NCI-H69 (cell line): ENCODE measurements at regions not wholly inside any gene's neighbourhood (a gene's known extent, or its start where the extent isn't known, plus 50 kb on each side); places are given as distances from the start of the nearest gene placed in this dataset.

Source experiments
- DNase-seq: peaks from one replicate; lab custom pipeline; 2025; lab: John Stamatoyannopoulos, UW

DNA sequence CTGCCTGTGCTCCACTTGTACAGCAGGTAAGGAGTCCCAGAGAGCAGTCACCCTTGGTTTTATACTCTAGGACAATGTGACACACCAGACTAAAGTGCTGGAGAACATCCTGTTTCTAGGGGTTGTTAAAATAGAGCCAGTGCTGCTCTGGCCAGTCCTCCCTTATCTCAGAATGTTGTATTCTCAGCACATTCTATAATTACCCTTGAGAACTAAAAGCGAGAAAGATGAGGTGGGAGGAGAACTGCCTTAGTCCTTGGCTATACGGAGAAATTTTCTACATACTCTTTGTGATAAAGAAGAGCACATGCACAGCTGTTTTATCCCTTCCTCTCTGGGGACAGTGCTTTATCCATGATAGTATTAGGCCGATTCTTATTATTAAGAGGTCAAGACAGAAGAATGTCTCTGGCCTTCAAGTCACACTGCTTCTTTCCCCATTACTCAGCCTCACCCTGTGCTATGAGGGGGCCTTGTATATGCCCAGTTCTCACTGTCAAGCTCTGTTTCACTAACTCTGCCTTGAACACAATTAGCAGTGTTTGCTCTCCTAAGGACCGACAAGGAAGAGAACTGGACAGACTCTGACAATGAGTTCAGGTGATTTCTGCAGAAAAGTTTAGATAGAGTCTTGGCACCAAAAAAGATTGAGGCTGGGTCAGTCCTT is 385.8 kb downstream of the TRIB2 start:
- no peak for DNase-seq

DNA sequence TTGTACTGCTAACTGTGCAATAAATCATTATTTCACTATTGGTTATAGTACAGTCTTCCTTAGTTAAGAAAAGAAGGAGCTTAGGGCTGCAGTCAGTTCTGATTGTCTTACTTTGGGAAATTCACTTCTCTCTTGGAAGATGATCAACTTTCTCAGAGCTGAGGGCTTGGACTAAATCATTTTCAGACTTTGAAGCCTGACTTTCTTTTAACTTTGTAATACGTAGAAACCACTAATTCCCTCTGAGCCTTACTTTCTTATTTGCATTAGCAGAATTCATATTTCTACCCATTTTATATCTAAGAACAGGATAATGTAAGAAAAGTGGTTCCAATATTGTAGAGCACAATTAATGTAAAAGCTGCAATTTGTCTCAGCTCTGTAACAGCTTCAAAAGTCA is 386.4 kb downstream of the TRIB2 start:
- no peak for DNase-seq

DNA sequence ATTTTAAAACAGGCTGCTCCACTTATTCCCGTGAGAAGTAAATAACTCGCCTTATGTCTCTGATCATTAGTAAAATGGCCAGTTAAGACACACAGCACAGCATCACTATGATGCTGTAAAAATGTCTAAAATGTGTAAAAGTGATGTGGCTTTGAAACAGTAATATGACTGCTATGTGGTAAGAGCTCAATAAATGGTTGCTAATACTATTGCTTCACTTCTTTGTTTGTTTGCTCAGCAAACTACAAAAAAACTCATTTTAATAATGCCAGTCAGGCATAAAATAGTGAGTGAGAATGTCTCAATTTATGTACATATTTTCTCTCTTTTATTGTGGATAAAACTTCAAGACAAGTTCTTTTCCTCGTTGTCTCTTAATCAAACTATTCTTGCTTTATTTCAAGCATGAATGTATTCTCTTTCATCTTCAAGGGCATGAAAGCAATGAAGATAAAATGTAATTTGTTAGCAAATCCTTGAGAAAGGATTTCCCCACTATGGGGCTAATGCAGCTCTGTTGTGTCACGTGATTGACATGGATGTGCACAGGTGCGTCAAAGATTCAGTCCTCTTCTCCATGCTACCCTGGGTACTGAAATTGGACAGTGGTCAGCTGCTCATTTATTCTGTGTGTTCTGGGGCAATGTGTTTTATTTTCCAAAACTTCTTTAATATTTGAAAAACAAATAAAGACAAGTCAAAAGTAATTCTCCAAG is 387.2 kb downstream of the TRIB2 start:
- DNase-seq: no peak

DNA sequence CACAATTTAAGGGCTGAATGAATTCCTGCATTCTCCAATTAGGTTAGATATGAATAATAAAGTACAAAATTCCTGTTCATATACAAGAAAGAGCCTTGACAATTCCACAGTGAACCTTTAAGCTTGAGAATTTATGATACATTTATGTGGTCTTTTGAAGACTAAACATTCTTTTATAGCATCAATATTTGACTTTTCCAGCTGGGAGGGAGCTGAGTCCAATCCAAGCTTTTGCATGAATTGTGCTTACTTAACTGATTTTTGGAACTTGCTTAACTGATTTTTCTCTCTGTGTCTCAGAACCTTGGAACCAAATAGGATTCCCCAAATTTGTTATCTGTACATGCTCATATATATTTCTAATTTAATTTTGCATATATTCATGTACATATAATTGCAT is 388.0 kb downstream of the TRIB2 start:
- no peak for DNase-seq

DNA sequence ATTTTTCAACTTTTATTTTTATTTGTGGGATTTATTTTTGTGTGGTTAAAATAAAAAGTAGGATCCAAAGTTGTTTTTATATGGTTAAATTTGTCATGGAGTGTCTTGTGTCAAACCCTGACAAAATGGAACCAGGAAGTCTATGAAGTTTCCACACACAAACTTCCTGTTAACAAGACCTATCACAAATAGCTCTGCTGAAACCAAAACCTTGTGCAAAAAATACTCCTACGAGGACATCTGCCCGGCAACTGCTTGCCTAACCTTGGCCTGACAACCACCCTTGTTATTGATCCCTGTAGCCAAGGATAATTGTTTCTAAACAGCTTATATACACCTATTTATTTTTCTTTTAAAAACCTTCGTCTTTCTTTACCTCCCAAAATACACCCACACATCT is 389.6 kb downstream of the TRIB2 start:
- DNase-seq: no peak

DNA sequence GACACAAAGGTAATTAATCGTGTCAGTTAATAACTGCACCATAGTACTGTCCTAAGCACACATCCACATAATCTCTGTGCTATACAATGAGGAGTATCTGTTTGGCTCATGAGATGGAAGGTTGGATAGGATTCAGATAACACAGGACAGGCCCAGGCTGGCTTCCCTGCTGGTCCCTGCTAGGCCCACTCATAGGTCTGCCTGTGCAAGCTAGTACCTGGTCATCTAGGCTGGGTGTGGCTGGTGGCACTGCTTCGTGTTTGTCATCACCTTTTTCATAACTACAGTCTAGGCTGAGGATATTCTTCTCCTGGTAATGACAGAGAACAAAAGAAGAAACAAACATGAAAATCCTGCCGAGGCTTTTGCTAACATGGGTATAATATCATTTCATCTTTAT is 392.8 kb downstream of the TRIB2 start:
- no peak for DNase-seq

DNA sequence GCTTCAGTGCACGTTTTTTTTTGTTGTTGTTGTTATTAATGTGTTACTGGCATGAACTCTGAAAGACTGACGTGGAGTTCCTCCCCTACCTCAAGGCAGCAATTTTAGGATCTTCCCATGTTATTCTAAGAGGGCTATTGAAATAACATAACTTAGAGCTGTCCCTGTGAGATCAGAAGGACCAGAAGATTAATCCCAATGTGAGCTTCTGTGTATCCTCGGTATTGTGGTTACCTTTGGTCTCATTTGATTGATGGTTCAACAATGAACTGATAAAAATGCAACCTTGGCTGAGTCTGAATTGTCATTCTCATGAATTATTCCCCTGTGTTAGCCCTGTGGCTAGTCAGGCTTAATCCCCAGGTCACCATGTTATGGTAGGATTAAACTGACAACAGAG is 394.1 kb downstream of the TRIB2 start:
- no peak for DNase-seq

DNA sequence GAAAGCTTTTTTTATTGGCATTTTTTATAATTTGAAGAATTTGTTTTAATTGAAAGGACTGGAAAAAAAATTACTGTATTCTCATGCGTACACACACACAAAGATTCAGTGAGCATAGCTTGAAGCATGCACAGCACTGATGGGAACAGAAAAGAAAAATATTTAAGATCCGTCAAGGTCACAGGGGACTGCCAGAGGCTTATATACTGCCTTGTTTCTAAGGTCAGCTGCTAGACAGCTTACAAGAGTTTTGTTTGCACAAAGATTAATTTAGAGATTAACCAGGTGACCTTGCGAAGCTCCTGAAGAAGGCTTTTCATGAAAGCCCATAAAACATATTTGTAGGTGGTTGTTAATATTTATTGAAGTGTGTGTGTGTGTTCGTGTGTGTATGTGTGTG is 396.3 kb downstream of the TRIB2 start:
- DNase-seq: no peak

DNA sequence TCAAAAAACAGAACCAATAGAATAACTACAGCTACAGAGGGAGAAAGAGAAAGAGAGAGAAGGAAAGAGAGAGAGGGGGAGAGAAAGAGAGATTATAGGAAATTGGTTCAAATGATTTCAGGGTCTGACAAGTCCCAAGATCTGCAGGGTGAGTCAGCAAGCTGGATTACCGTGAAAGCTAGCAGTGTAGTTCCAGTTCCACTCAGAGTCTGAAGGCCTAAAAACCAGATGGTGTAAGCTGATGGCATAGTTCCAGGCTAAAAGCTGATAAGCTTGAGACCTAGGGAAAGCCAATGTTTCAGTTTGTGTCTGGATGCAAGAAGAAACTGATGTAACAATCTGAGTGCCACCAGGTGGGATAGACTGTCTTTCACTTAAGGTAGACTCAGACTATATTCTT is 397.7 kb downstream of the TRIB2 start:
- DNase-seq: no peak

DNA sequence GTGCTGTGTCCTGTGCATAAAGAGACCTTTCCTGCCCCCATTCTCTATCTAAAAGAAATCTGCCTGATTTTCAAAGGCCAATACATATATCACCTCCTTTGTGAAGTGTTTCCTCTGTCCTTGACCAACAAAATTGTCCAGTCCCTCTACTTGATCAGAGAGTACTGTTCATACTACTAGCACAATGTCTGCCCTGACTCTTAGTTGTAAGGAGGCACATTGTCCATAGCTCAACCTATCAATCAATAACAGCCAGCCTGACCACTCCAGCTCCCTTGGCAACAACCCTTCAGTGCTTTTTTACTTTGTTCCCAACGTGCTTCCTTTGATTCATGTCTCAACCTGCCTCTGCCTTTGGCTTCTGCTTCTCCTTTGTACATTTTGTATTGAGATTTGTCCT is 398.9 kb downstream of the TRIB2 start:
- DNase-seq: no peak

DNA sequence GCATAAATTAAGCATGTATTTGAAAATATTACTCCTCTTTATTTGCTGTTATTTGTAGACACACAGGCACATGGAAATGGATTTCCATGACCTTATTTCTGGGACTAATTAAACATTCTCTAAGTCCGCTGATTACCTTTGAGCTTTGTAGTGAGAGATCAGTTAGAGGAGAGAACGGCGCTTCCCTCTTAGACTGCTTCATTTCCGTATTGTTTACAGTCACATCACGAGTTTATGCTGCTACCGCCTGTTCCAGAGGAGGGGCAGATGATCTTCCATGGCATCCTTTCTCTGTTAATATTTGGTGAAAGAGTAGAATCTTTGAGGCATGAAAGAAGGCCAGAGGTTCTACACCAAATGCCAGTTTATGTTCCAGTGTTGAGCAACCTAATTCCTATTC is 404.4 kb downstream of the TRIB2 start:
- DNase-seq: no peak

DNA sequence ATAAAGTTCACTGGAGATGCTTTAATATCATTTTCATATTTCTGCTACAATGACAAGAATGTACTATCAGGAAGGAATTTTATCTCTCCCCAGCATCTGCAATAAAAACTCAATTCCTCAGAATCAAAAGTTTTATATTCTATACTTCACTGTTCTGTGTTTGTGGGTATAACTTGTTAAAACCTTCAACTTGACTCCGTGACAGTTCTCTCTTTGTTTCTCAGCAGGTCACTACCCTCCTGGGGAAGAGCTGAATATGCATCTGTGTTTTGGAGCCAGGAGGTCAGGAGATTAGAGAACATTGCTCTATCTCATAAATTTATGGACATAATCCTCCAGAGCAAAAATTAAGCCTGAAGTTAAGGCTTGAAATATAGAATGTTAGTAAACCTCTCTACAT is 411.4 kb downstream of the TRIB2 start:
- no peak for DNase-seq

DNA sequence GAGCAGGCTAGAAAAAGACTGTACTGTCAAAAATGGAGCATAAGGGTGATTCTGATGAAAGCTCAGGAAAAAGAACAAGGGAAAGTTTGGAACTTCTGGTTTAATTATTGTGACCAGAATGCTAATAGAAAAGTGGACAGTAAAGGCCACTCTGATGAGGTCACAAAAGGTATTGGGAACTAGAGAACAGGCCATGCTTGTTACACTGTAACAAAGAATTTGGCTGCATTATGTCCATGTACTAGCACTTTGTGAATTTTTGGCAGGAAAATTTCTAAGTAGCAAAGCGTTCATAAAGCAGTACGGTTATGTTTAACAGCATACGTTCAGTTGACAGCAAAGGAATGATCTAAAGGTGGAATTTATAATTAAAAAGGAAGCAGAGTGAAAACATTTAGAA is 418.6 kb downstream of the TRIB2 start:
- DNase-seq: no peak

DNA sequence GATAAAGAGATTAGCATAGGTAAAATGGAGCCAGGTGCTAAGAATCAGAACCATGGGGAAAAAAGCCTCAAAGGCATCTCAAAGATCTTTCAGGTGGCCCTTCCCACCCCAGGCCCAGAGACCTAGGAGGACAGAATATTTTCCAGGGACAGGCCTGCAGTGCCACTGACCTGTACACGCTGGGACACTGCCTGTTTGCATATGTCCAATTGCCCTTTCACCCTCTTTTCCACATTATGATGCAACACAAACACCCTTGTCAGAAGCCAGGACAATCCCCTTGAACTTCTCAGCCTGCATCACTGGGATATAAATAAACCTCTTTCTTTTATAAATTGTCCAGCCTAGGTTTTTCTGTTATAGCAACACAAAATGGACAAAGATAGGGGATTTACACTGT is 419.1 kb downstream of the TRIB2 start:
- DNase-seq: no peak

DNA sequence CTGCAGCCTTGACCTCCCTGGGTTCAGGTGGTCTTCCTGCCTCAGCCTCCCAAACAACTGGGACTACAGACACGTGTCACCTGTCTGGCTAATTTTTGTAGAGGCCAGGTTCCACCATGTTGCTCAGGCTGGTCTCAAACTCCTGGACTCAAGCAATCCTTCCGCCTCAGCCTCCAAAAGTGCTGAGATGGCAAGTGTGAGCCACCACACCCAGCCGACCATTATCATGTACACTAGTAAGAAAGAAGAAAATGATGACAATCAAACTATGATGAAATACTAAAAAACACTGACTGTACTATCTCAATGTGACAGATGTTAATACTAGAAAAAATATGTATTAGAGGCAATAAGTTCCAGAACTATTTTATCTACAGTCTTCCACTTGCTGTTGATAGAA is 420.9 kb downstream of the TRIB2 start:
- no peak for DNase-seq

DNA sequence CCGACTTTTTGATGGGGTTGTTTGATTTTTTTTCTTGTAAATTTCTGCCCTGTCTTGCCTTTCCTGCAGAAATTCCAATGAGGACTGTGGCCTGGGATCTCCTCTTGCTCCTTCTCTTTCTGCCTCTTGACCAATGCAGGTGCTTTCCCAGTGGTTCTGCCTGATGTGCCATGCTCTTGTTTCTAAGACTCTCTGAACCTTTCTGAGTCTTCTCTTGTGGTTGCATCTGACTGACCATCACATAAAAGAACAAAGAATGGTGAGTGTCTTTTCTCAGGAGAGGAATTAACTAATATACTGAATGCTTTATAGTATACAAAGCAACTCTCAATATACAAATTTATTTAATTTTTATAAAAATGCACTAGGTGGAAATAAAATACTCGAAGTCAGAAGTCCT is 424.6 kb downstream of the TRIB2 start:
- DNase-seq: no peak

DNA sequence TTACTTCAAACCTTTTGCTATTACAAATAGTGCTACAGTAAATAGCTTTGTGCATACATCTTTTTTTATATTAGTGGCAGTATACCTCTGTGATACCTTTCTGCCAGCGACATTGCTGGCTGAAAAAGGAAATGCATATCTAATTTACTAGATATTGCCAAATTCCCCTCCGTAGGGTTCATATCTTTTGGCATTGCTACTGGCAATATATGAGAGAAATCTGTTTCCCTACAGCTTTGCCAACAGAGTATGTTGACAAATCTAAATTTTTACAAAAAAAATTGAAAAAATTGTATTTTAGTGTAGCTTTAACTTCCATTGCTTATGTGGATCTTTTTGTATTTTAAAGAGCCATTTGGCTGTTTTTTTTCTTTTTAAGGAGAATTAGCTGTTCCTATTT is 426.7 kb downstream of the TRIB2 start:
- DNase-seq: no peak

DNA sequence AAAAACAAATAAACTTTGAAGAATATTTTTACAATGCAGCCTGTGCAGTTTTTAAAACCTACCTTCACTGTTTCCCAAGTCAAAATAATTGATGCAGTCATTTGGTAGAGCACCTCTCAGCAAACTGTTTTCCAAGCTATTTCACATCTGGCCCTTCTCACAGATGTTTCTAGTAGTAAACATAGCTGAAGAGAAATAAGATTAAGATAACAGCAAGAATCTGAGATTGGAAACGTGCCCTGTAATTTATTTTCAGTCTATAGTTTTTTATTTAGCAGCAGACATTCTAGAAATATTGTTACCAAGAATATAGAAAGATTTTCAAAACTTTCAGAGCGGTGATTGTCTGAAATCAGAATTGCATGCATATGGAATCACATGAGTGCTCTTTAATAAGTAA is 440.2 kb downstream of the TRIB2 start:
- no peak for DNase-seq

DNA sequence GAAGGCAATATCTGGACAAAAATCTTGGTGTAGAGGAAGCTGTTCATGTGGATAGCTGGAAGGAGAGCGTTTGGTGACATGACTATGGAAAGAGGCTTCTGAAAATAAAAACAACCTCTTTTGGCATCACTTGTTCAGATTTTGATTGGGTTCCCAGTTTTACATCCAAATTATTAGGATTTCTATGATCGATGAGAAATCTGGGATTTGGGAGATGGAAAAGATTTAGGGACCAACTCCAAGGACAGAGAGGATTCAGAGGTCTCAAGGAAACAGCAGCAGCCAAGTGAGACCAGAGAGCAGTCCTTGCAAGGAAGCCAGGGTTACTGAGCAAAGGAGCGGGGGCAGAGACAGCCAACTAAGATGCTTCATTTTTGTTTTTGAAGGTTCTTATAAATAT is 441.7 kb downstream of the TRIB2 start:
- DNase-seq: no peak

DNA sequence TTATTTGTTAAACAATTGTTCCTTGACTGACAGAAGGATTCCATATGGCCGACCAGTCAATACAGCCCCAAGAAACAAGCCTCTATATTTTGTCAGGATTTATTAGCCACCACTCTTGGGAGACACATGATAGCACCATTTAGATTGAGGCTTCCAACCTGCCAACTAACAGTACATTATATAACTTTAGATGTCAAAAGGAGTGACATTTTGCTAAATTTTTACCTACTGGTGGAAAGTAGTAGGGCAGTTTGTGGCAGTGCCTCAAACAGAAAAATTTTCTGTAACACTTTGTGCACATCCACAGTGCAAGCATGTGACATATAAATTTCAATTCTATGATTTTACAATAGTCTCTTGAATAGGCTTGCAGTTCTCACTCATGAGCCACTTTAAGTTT is 464.0 kb downstream of the TRIB2 start:
- DNase-seq: no peak

DNA sequence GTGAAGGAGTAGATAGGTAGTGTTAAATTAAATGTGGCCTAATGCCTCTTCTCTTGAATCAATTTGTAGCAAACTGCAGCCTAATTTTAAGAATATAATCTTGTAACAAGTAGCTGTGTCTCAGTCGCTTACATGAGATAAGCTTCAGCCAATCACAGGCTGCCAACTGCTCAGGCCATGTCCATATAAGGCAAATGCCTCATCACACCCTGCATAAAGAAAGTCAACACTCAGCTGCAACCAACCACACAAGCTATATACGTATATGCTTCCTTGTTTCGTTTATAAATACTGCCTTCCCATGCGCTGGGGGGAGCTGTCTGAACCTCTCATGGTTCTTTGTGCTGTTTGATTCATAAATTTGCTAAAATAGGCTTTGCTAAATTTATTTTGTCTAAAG is 476.3 kb downstream of the TRIB2 start:
- DNase-seq: no peak

DNA sequence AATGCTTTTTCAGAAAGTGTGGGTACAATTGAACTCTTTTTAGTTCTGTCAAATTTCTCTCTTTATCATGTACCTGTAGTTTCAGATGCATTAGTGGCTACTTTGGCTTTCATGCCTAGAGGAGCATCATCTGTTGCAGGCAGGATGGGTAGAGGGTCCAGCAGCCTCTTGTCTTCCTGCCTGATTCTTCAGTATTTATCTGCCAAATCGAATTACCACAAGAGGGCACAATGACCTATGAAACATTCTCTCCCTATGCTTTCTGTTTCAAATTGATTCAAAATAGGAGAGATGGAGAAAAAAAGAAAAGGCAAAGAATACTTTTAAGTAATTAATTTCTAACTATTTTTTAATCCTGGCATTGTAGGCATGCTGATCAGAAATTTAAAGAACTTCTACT is 477.2 kb downstream of the TRIB2 start:
- DNase-seq: peak; percentile 33

DNA sequence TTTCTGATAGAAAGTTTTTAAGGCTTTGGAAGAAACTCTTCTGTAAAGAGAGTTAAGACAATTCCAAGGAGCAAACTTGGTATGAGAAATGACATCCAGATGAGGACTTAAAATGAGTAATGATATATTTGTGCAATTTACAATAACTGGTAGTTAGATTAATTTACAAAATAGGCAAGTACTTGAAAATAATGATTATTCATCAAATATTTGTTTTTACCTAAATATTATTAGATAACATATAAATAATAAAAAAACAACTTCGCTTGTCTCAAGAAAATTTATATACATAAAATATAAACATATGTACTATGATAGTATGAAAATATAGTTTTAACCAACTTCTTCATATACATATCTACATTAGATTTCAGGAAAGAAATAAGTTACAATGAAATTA is 478.5 kb downstream of the TRIB2 start:
- no peak for DNase-seq

DNA sequence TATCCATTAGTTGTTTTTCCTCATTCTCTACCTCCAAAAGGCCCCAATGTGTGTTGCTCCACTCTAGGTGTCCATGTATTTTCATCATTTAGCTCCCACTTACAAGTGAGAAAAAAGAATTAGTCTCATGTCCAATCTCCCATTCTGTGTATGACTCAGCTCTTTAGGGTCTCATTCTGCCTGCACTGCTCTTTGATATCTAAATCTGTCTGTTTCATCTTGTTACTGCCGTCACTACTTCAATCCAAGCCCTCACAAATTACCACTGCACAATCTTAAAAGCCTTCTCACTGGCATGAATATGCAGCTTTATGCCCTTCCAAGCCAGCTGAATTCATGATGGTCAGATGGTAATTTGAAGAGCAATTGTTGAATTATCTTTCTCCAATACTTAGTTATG is 480.5 kb downstream of the TRIB2 start:
- DNase-seq: no peak
